HG03575 (cell line): ENCODE measurements at regions not wholly inside any gene's neighbourhood (a gene's known extent, or its start where the extent isn't known, plus 50 kb on each side); places are given as distances from the start of the nearest gene placed in this dataset.

Source experiments
- ATAC-seq: cut with Tn5 transposase; IDR thresholded peaks from one replicate; pipeline ENCODE4 v1.9.1; 2021; ENCODE audit not compliant: unreplicated experiment, insufficient number of reproducible peaks, low FRiP score; ENCODE audit errors: extremely low read depth

- no peak for ATAC-seq
Measured at GRCh38 chr11:104666624-104667023, 231.6 kb downstream of the CASP12 start.

- ATAC-seq, result no peak
Measured at GRCh38 chr11:104665641-104666040, 232.6 kb downstream of the CASP12 start.

- no peak for ATAC-seq
Measured at GRCh38 chr11:104663190-104664140, 234.8 kb downstream of the CASP12 start.

GRCh38 chr11:104661901-104662300 is 236.4 kb downstream of the CASP12 start:
- ATAC-seq, result no peak

- no peak for ATAC-seq
Measured at GRCh38 chr11:104661471-104661870, 236.8 kb downstream of the CASP12 start.

GRCh38 chr11:104658177-104658576 is 240.1 kb downstream of the CASP12 start:
- ATAC-seq, result no peak

- no peak for ATAC-seq
Measured at GRCh38 chr11:104657083-104657482, 241.2 kb downstream of the CASP12 start.

GRCh38 chr11:104655066-104655465 is 243.2 kb downstream of the CASP12 start:
- no peak for ATAC-seq

GRCh38 chr11:104654181-104654813 is 244.0 kb downstream of the CASP12 start:
- ATAC-seq, result no peak

GRCh38 chr11:104653407-104653806 is 244.9 kb downstream of the CASP12 start:
- ATAC-seq, result no peak

GRCh38 chr11:104652996-104653395 is 245.3 kb downstream of the CASP12 start:
- ATAC-seq, result no peak

- no peak for ATAC-seq
Measured at GRCh38 chr11:104650234-104650633, 248.0 kb downstream of the CASP12 start.

GRCh38 chr11:104649002-104649401 is 249.3 kb downstream of the CASP12 start:
- ATAC-seq, result no peak

GRCh38 chr11:104645261-104646222 is 252.7 kb downstream of the CASP12 start:
- no peak for ATAC-seq

- no peak for ATAC-seq
Measured at GRCh38 chr11:104637662-104638170, 260.5 kb downstream of the CASP12 start.

- no peak for ATAC-seq
Measured at GRCh38 chr11:104633226-104633625, 265.0 kb downstream of the CASP12 start.

GRCh38 chr11:104630352-104630751 is 267.9 kb downstream of the CASP12 start:
- ATAC-seq, result no peak

- ATAC-seq, result no peak
Measured at GRCh38 chr11:104625246-104625645, 273.0 kb downstream of the CASP12 start.

GRCh38 chr11:104624021-104624420 is 274.2 kb downstream of the CASP12 start:
- no peak for ATAC-seq
